IMR-90 (cell line): ENCODE measurements at regions not wholly inside any gene's neighbourhood (a gene's known extent, or its start where the extent isn't known, plus 50 kb on each side); places are given as distances from the start of the nearest gene placed in this dataset.

Experiments used
- MAZ ChIP-seq: IDR thresholded peaks from 2 replicates; pipeline ENCODE4 v1.6.1; 2012; ENCODE audit warnings: low read depth, mild to moderate bottlenecking, low read length, improper control_type of control experiment, moderate library complexity, borderline replicate concordance
- POLR2A ChIP-seq: IDR thresholded peaks from 2 replicates; pipeline ENCODE4 v1.6.1; 2012; ENCODE audit warnings: mild to moderate bottlenecking, low read depth, low read length
- TF ChIP-seq, protein P1 (sequence below): conservative IDR thresholded peaks from 2 replicates; pipeline ENCODE4 v1.5.1; 2012; ENCODE audit warnings: mild to moderate bottlenecking, low read depth, low read length, improper control_type of control experiment
- TF ChIP-seq, protein P2 (sequence below): fragments of 150-350 bp; IDR thresholded peaks from 2 replicates; pipeline ENCODE4 v1.6.1; 2016; ENCODE audit warnings: low read depth, mild to moderate bottlenecking, low read length, moderate library complexity, borderline replicate concordance
- TF ChIP-seq, protein P3 (sequence below): fragments of 150-350 bp; IDR thresholded peaks from 2 replicates; pipeline ENCODE4 v1.6.1; 2017; ENCODE audit warnings: mild to moderate bottlenecking, antibody characterized with exemption, low read length, low read depth

DNA sequence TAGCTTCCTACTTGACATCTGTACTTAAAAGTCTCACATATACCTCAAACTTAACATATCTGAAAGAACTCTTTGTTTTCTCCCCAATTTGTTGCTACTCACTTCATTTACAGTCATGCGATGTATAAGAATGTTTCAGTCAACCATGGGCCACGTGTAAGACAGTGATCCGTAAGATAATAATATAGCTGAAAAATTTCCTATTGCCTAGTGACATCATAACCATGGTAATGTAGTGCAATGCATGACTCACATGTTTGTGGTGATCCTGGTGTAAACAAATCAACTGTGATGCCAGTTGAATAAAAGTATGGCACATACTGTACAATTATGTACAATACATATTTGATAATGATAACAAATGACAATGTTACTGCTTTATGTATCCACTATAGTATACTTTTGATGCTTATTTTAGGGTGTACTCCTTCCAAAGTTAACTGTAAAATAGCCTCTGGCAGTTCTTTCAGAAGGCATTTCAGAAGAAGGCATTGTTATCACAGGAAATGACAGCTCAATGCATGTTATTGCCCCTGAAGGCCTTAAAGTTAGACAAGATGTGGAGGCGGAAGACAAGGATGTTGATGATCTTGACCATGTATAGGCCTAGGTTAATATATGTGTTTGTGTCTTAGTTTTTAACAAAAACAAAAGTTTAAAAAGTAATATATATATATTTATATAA lies 579.0 kb downstream of the EPHA7 start:
- TF ChIP-seq POLR2A (no peak), MAZ (no peak)
- TF ChIP-seq, protein P1, sequence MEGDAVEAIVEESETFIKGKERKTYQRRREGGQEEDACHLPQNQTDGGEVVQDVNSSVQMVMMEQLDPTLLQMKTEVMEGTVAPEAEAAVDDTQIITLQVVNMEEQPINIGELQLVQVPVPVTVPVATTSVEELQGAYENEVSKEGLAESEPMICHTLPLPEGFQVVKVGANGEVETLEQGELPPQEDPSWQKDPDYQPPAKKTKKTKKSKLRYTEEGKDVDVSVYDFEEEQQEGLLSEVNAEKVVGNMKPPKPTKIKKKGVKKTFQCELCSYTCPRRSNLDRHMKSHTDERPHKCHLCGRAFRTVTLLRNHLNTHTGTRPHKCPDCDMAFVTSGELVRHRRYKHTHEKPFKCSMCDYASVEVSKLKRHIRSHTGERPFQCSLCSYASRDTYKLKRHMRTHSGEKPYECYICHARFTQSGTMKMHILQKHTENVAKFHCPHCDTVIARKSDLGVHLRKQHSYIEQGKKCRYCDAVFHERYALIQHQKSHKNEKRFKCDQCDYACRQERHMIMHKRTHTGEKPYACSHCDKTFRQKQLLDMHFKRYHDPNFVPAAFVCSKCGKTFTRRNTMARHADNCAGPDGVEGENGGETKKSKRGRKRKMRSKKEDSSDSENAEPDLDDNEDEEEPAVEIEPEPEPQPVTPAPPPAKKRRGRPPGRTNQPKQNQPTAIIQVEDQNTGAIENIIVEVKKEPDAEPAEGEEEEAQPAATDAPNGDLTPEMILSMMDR: no peak
- TF ChIP-seq, protein P2, sequence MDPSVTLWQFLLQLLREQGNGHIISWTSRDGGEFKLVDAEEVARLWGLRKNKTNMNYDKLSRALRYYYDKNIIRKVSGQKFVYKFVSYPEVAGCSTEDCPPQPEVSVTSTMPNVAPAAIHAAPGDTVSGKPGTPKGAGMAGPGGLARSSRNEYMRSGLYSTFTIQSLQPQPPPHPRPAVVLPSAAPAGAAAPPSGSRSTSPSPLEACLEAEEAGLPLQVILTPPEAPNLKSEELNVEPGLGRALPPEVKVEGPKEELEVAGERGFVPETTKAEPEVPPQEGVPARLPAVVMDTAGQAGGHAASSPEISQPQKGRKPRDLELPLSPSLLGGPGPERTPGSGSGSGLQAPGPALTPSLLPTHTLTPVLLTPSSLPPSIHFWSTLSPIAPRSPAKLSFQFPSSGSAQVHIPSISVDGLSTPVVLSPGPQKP: no peak
- TF ChIP-seq, protein P3, sequence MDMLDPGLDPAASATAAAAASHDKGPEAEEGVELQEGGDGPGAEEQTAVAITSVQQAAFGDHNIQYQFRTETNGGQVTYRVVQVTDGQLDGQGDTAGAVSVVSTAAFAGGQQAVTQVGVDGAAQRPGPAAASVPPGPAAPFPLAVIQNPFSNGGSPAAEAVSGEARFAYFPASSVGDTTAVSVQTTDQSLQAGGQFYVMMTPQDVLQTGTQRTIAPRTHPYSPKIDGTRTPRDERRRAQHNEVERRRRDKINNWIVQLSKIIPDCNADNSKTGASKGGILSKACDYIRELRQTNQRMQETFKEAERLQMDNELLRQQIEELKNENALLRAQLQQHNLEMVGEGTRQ: no peak
